HEK293 (cell line): ENCODE measurements at regions not wholly inside any gene's neighbourhood (a gene's known extent, or its start where the extent isn't known, plus 50 kb on each side); places are given as distances from the start of the nearest gene placed in this dataset.
A peak's percentile ranks its signal among the peaks of the same experiment; 100 is the strongest.

ENCODE experiments used
- CTCF ChIA-PET: fragments of 350-600 bp; formaldehyde crosslinking; extraction: SDS; loops from one replicate; lab custom pipeline; 2021; ENCODE audit warnings: antibody characterized with exemption; lab: Yijun Ruan, JAX
- POLR2A ChIA-PET: fragments of 300-600 bp; formaldehyde crosslinking; extraction: SDS; loops from one replicate; lab custom pipeline; 2020; ENCODE audit warnings: antibody characterized with exemption, inconsistent platforms; lab: Yijun Ruan, JAX
- H3K27ac ChIP-seq: fragments of 200-500 bp; sonication (Bioruptor generic); 2 replicates; pipeline ENCODE4 v1.5.1; 2014; ENCODE audit warnings: low read depth, low read length, control low read depth, inconsistent platforms; ENCODE audit errors: extremely low read depth
- H3K36me3 ChIP-seq, 2 experiments: fragments of 200-500 bp in 1 of 2; sonication (Bioruptor generic) in 1 of 2; 1 replicate in 1 of 2; 2 replicates in 1 of 2; pipeline ENCODE4 v1.5.1; 2014 to 2017; ENCODE audit warnings: inconsistent platforms in 2 of 2, low read length in 2 of 2; ENCODE audit not compliant: control insufficient read depth in 2 of 2, insufficient read depth in 1 of 2
- H3K4me1 ChIP-seq: fragments of 200-500 bp; sonication (Bioruptor generic); 2 replicates; pipeline ENCODE4 v1.5.1; 2014; ENCODE audit warnings: mild to moderate bottlenecking, low read length, inconsistent platforms; ENCODE audit not compliant: control insufficient read depth, insufficient read depth
- H3K4me3 ChIP-seq: 2 replicates; pipeline ENCODE4 v1.5.1; 2011; ENCODE audit warnings: low read depth, mild to moderate bottlenecking, control low read depth, low read length, moderate library complexity
- H3K9me3 ChIP-seq: fragments of 200-500 bp; sonication (Bioruptor generic); 2 replicates; pipeline ENCODE4 v1.5.1; 2014; ENCODE audit warnings: low read depth, low read length, inconsistent platforms; ENCODE audit not compliant: control insufficient read depth, insufficient read depth
- EGR2 ChIP-seq: fragments of 450-650 bp; formaldehyde crosslinking; IDR thresholded peaks from 2 replicates; pipeline ENCODE4 v1.5.1; 2016; ENCODE audit warnings: low read depth, missing biosample characterization, missing genetic modification characterization
- IKZF3 ChIP-seq: fragments of 450-650 bp; IDR thresholded peaks from 2 replicates; pipeline ENCODE4 v1.5.0; 2018; ENCODE audit warnings: missing biosample characterization, mild to moderate bottlenecking, missing genetic modification characterization, moderate library complexity
- KLF8 ChIP-seq: fragments of 450-650 bp; formaldehyde crosslinking; IDR thresholded peaks from 2 replicates; pipeline ENCODE4 v1.5.1; 2016; ENCODE audit warnings: missing biosample characterization, missing genetic modification characterization
- OSR2 ChIP-seq: fragments of 450-650 bp; formaldehyde crosslinking; IDR thresholded peaks from 2 replicates; pipeline ENCODE4 v1.5.1; 2016; ENCODE audit warnings: missing biosample characterization, missing genetic modification characterization
- SALL2 ChIP-seq: fragments of 450-650 bp; formaldehyde crosslinking; IDR thresholded peaks from 2 replicates; pipeline ENCODE4 v1.5.0; 2017; ENCODE audit warnings: missing biosample characterization, mild to moderate bottlenecking, missing genetic modification characterization, borderline replicate concordance
- SCRT1 ChIP-seq: fragments of 450-650 bp; formaldehyde crosslinking; IDR thresholded peaks from 2 replicates; pipeline ENCODE4 v1.5.1; 2016; ENCODE audit warnings: missing biosample characterization, missing genetic modification characterization, borderline replicate concordance
- SETDB1 ChIP-seq: IDR thresholded peaks from one replicate; pipeline ENCODE4 v1.6.1; 2017; ENCODE audit warnings: mild to moderate bottlenecking, low read length, moderate library complexity, mixed read lengths; ENCODE audit not compliant: insufficient read length
- TCF7L2 ChIP-seq: IDR thresholded peaks from 2 replicates; pipeline ENCODE4 v1.6.1; 2011; ENCODE audit warnings: low read depth, mild to moderate bottlenecking, inconsistent platforms, low read length, moderate library complexity, borderline replicate concordance
- WT1 ChIP-seq: fragments of 450-650 bp; formaldehyde crosslinking; IDR thresholded peaks from 2 replicates; pipeline ENCODE4 v1.5.1; 2016; ENCODE audit warnings: missing biosample characterization, missing genetic modification characterization
- YY1 ChIP-seq: fragments of 450-650 bp; formaldehyde crosslinking; IDR thresholded peaks from 2 replicates; pipeline ENCODE4 v1.5.1; 2018; ENCODE audit warnings: missing biosample characterization, missing genetic modification characterization
- ZFP69B ChIP-seq: fragments of 450-650 bp; formaldehyde crosslinking; IDR thresholded peaks from 2 replicates; pipeline ENCODE4 v1.5.1; 2016; ENCODE audit warnings: missing biosample characterization, missing genetic modification characterization
- ZIC2 ChIP-seq: fragments of 450-650 bp; formaldehyde crosslinking; IDR thresholded peaks from 2 replicates; pipeline ENCODE4 v1.5.1; 2016; ENCODE audit warnings: missing biosample characterization, missing genetic modification characterization
- ZNF23 ChIP-seq: fragments of 450-650 bp; formaldehyde crosslinking; IDR thresholded peaks from 2 replicates; pipeline ENCODE4 v1.5.1; 2016; ENCODE audit warnings: missing biosample characterization, missing genetic modification characterization, borderline replicate concordance
- ZNF302 ChIP-seq: fragments of 450-650 bp; formaldehyde crosslinking; IDR thresholded peaks from 2 replicates; pipeline ENCODE4 v1.5.1; 2016; ENCODE audit warnings: missing biosample characterization, missing genetic modification characterization, low read depth
- ZNF324 ChIP-seq: fragments of 450-650 bp; formaldehyde crosslinking; IDR thresholded peaks from 2 replicates; pipeline ENCODE4 v1.5.1; 2016; ENCODE audit warnings: missing biosample characterization, missing genetic modification characterization
- ZNF366 ChIP-seq: fragments of 450-650 bp; formaldehyde crosslinking; conservative IDR thresholded peaks from 2 replicates; pipeline ENCODE4 v1.5.1; 2016; ENCODE audit warnings: missing biosample characterization, missing genetic modification characterization
- ZNF600 ChIP-seq: fragments of 450-650 bp; formaldehyde crosslinking; IDR thresholded peaks from 2 replicates; pipeline ENCODE4 v1.5.1; 2016; ENCODE audit warnings: missing biosample characterization, missing genetic modification characterization
- ZNF660 ChIP-seq: fragments of 450-650 bp; IDR thresholded peaks from 2 replicates; pipeline ENCODE4 v1.5.1; 2018; ENCODE audit warnings: missing biosample characterization, mild to moderate bottlenecking, missing genetic modification characterization
- ZNF768 ChIP-seq: fragments of 450-650 bp; formaldehyde crosslinking; IDR thresholded peaks from 2 replicates; pipeline ENCODE4 v1.5.1; 2018; ENCODE audit warnings: missing biosample characterization, mild to moderate bottlenecking, missing genetic modification characterization
- ZNF843 ChIP-seq: fragments of 450-650 bp; formaldehyde crosslinking; IDR thresholded peaks from 2 replicates; pipeline ENCODE4 v1.5.1; 2016; ENCODE audit warnings: missing biosample characterization, missing genetic modification characterization
- ZSCAN16 ChIP-seq: fragments of 450-650 bp; formaldehyde crosslinking; IDR thresholded peaks from 2 replicates; pipeline ENCODE4 v1.5.1; 2016; ENCODE audit warnings: missing biosample characterization, missing genetic modification characterization
- TF ChIP-seq, protein P1 (sequence below): fragments of 450-650 bp; formaldehyde crosslinking; IDR thresholded peaks from 2 replicates; pipeline ENCODE4 v1.5.1; 2017; ENCODE audit warnings: missing biosample characterization, missing genetic modification characterization
- TF ChIP-seq, protein P2 (sequence below): fragments of 450-650 bp; formaldehyde crosslinking; IDR thresholded peaks from 2 replicates; pipeline ENCODE4 v1.5.1; 2016; ENCODE audit warnings: missing biosample characterization, missing genetic modification characterization
- TF ChIP-seq, protein P3 (sequence below): fragments of 450-650 bp; formaldehyde crosslinking; IDR thresholded peaks from 2 replicates; pipeline ENCODE4 v1.5.1; 2017; ENCODE audit warnings: missing biosample characterization, missing genetic modification characterization
- TF ChIP-seq, protein P4 (sequence below): fragments of 450-650 bp; formaldehyde crosslinking; IDR thresholded peaks from 2 replicates; pipeline ENCODE4 v1.5.1; 2016; ENCODE audit warnings: missing biosample characterization, missing genetic modification characterization, low read depth
- TF ChIP-seq, protein P5 (sequence below): fragments of 450-650 bp; formaldehyde crosslinking; conservative IDR thresholded peaks from 2 replicates; pipeline ENCODE4 v1.5.1; 2016; ENCODE audit warnings: low read depth, missing biosample characterization, missing genetic modification characterization

DNA sequence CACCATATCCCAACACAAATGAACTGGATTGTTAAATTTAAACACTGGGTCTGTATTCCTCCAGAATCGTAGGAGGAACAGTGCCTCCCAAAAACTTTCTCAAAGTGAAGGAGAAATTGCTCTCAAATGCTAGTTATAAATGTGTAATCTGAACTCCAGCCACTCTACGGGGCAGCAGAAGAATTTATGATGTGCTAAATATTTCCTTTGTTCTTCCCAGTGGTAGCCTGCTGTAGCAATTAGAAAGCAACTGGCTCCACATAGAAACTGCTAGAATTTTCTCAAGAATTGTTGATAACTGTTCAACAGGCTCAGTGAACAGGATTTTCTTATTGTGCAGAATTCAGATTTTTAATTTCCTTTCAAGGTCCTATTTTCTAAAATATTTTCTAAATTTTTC, 49.8 kb upstream of the EYA4 start:
- POLR2A ChIA-PET, result no interaction called here
- no peaks in the 10 kb centered on the region for H3K36me3 ChIP-seq
- CTCF ChIA-PET, result interaction anchor here (0.7 to 1.6 kb wide), 5 partner anchors 86 to 377 kb away, joined by 3 to 5 read pairs (median 4); no protein-coding TSS in a partner anchor
- no peak overlapping the region for H3K4me3 ChIP-seq
- H3K27ac ChIP-seq, result no peak overlapping the region
- 0 out of 2 replicates have a peak, but pooled peaks cover 3% of the 10 kb centered on the region for H3K9me3 ChIP-seq
- peaks cover 28% of the 10 kb centered on the region for H3K4me1 ChIP-seq
- TF ChIP-seq SCRT1 (tag by site-specific recombination), result peak; percentile 65; the same call in 1 of the 2 replicates
- no peak for TF ChIP-seq ZNF366
- peak; percentile 71 for TF ChIP-seq ZIC2 (tag by site-specific recombination)
- no peak for TF ChIP-seq ZNF768 (tag by site-specific recombination)
- no peak for TF ChIP-seq ZFP69B (tag by site-specific recombination)
- no peak for TF ChIP-seq YY1 (tag by site-specific recombination)
- TF ChIP-seq OSR2, result peak; percentile 57
- peak; percentile 66 for TF ChIP-seq WT1 (tag by site-specific recombination)
- TF ChIP-seq, protein P1, sequence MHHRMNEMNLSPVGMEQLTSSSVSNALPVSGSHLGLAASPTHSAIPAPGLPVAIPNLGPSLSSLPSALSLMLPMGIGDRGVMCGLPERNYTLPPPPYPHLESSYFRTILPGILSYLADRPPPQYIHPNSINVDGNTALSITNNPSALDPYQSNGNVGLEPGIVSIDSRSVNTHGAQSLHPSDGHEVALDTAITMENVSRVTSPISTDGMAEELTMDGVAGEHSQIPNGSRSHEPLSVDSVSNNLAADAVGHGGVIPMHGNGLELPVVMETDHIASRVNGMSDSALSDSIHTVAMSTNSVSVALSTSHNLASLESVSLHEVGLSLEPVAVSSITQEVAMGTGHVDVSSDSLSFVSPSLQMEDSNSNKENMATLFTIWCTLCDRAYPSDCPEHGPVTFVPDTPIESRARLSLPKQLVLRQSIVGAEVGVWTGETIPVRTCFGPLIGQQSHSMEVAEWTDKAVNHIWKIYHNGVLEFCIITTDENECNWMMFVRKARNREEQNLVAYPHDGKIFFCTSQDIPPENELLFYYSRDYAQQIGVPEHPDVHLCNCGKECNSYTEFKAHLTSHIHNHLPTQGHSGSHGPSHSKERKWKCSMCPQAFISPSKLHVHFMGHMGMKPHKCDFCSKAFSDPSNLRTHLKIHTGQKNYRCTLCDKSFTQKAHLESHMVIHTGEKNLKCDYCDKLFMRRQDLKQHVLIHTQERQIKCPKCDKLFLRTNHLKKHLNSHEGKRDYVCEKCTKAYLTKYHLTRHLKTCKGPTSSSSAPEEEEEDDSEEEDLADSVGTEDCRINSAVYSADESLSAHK (tag by site-specific recombination), result peak; percentile 99
- no peak for TF ChIP-seq EGR2 (tag by site-specific recombination)
- TF ChIP-seq TCF7L2, result peak; percentile 39; the same call in 1 of the 2 replicates
- TF ChIP-seq ZNF23 (tag by site-specific recombination), result no peak
- TF ChIP-seq, protein P2, sequence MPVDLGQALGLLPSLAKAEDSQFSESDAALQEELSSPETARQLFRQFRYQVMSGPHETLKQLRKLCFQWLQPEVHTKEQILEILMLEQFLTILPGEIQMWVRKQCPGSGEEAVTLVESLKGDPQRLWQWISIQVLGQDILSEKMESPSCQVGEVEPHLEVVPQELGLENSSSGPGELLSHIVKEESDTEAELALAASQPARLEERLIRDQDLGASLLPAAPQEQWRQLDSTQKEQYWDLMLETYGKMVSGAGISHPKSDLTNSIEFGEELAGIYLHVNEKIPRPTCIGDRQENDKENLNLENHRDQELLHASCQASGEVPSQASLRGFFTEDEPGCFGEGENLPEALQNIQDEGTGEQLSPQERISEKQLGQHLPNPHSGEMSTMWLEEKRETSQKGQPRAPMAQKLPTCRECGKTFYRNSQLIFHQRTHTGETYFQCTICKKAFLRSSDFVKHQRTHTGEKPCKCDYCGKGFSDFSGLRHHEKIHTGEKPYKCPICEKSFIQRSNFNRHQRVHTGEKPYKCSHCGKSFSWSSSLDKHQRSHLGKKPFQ (tag by site-specific recombination), result no peak
- no peak for TF ChIP-seq ZNF600 (tag by site-specific recombination)
- no peak for TF ChIP-seq ZNF302 (tag by site-specific recombination)
- peak; percentile 70 for TF ChIP-seq IKZF3 (tag by site-specific recombination)
- TF ChIP-seq ZNF324 (tag by site-specific recombination), result no peak
- TF ChIP-seq, protein P3, sequence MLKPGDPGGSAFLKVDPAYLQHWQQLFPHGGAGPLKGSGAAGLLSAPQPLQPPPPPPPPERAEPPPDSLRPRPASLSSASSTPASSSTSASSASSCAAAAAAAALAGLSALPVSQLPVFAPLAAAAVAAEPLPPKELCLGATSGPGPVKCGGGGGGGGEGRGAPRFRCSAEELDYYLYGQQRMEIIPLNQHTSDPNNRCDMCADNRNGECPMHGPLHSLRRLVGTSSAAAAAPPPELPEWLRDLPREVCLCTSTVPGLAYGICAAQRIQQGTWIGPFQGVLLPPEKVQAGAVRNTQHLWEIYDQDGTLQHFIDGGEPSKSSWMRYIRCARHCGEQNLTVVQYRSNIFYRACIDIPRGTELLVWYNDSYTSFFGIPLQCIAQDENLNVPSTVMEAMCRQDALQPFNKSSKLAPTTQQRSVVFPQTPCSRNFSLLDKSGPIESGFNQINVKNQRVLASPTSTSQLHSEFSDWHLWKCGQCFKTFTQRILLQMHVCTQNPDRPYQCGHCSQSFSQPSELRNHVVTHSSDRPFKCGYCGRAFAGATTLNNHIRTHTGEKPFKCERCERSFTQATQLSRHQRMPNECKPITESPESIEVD (tag by site-specific recombination), result peak; percentile 92
- peak; percentile 74 for TF ChIP-seq ZNF843 (tag by site-specific recombination)
- TF ChIP-seq, protein P4, sequence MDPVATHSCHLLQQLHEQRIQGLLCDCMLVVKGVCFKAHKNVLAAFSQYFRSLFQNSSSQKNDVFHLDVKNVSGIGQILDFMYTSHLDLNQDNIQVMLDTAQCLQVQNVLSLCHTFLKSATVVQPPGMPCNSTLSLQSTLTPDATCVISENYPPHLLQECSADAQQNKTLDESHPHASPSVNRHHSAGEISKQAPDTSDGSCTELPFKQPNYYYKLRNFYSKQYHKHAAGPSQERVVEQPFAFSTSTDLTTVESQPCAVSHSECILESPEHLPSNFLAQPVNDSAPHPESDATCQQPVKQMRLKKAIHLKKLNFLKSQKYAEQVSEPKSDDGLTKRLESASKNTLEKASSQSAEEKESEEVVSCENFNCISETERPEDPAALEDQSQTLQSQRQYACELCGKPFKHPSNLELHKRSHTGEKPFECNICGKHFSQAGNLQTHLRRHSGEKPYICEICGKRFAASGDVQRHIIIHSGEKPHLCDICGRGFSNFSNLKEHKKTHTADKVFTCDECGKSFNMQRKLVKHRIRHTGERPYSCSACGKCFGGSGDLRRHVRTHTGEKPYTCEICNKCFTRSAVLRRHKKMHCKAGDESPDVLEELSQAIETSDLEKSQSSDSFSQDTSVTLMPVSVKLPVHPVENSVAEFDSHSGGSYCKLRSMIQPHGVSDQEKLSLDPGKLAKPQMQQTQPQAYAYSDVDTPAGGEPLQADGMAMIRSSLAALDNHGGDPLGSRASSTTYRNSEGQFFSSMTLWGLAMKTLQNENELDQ (tag by site-specific recombination), result no peak
- TF ChIP-seq KLF8, result no peak
- TF ChIP-seq SETDB1, result no peak
- 0 out of 2 replicates have a peak, but pooled peaks have one; percentile 54 for TF ChIP-seq ZSCAN16 (tag by site-specific recombination)
- TF ChIP-seq, protein P5, sequence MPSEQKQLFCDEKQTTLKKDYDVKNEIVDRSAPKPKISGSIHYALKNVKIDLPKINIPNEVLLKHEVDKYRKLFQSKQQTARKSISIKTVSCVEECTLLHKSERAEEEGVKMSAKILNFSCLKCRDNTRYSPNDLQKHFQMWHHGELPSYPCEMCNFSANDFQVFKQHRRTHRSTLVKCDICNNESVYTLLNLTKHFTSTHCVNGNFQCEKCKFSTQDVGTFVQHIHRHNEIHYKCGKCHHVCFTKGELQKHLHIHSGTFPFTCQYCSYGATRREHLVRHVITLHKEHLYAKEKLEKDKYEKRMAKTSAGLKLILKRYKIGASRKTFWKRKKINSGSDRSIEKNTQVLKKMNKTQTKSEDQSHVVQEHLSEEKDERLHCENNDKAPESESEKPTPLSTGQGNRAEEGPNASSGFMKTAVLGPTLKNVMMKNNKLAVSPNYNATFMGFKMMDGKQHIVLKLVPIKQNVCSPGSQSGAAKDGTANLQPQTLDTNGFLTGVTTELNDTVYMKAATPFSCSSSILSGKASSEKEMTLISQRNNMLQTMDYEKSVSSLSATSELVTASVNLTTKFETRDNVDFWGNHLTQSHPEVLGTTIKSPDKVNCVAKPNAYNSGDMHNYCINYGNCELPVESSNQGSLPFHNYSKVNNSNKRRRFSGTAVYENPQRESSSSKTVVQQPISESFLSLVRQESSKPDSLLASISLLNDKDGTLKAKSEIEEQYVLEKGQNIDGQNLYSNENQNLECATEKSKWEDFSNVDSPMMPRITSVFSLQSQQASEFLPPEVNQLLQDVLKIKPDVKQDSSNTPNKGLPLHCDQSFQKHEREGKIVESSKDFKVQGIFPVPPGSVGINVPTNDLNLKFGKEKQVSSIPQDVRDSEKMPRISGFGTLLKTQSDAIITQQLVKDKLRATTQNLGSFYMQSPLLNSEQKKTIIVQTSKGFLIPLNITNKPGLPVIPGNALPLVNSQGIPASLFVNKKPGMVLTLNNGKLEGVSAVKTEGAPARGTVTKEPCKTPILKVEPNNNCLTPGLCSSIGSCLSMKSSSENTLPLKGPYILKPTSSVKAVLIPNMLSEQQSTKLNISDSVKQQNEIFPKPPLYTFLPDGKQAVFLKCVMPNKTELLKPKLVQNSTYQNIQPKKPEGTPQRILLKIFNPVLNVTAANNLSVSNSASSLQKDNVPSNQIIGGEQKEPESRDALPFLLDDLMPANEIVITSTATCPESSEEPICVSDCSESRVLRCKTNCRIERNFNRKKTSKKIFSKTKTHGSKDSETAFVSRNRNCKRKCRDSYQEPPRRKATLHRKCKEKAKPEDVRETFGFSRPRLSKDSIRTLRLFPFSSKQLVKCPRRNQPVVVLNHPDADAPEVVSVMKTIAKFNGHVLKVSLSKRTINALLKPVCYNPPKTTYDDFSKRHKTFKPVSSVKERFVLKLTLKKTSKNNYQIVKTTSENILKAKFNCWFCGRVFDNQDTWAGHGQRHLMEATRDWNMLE (tag by site-specific recombination), result no peak
- TF ChIP-seq ZNF660 (tag by site-specific recombination), result no peak
- no peak for TF ChIP-seq SALL2 (tag by site-specific recombination)
